HL-60 (cell line): ENCODE measurements at regions not wholly inside any gene's neighbourhood (a gene's known extent, or its start where the extent isn't known, plus 50 kb on each side); places are given as distances from the start of the nearest gene placed in this dataset.

Source experiments
- DNase-seq, 2 experiments: peaks; one replicate each; pipeline ENCODE4 v3.0.0-alpha.2; 2010 to 2020; ENCODE audit warnings: low read depth in 1 of 2, low spot score in 1 of 2
- H3K27ac ChIP-seq: fragments of 250-450 bp; sonication (Bioruptor Pico); replicated peaks from 2 replicates; pipeline ENCODE4 v1.5.1; 2020; ENCODE audit warnings: mild to moderate bottlenecking, moderate library complexity
- H3K27me3 ChIP-seq: fragments of 250-450 bp; sonication (Bioruptor Pico); 2 replicates; pipeline ENCODE4 v1.5.1; 2021; ENCODE audit warnings: mild to moderate bottlenecking, moderate library complexity; ENCODE audit not compliant: insufficient read depth, poor library complexity, severe bottlenecking
- H3K4me3 ChIP-seq: replicated peaks from 2 replicates; pipeline ENCODE4 v1.5.1; 2011; ENCODE audit warnings: mild to moderate bottlenecking, control low read depth, low read length; ENCODE audit not compliant: insufficient read depth
- GABPA ChIP-seq: IDR thresholded peaks from 2 replicates; pipeline ENCODE4 v1.6.1; 2012; ENCODE audit warnings: low read depth
- POLR2AphosphoS5 ChIP-seq: IDR thresholded peaks from 2 replicates; pipeline ENCODE4 v1.6.1; 2012; ENCODE audit warnings: low read depth
- SPI1 ChIP-seq: IDR thresholded peaks from 2 replicates; pipeline ENCODE4 v1.6.1; 2012; ENCODE audit warnings: low read depth, mild to moderate bottlenecking, borderline replicate concordance
- TF ChIP-seq, protein P1 (sequence below): IDR thresholded peaks from 2 replicates; pipeline ENCODE4 v1.6.1; 2012; ENCODE audit warnings: low read depth; ENCODE audit not compliant: insufficient replicate concordance
- TF ChIP-seq, protein P2 (sequence below): IDR thresholded peaks from one replicate; pipeline ENCODE4 v1.5.1; 2011; ENCODE audit warnings: low read length, control low read depth, inconsistent platforms; ENCODE audit not compliant: insufficient read depth

DNA sequence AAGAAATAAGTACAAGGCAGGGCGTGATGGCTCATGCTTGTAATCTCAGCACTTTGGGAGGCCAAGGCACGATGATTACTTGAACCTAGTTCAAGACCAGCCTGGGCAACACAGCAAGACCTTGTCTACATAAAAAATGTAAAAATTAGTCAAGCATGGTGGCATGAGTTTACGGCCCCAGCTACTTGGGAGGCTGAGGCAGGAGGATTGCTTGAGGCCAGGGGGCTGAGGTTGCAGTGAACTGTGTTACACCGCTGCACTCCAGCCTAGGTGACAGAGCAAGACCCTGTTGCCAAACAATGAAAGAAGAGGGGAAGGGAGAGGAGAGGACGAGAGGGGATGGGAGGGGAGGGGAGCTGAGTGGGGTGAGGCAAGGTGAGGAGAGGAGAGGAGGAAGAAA lies 152.7 kb upstream of the PRICKLE2 start:
- Histone ChIP-seq H3K27me3 (no peaks in the 10 kb centered on the region), H3K4me3 (no peak overlapping the region), H3K27ac (no peak overlapping the region)
- no peak for TF ChIP-seq GABPA
- TF ChIP-seq, protein P1, sequence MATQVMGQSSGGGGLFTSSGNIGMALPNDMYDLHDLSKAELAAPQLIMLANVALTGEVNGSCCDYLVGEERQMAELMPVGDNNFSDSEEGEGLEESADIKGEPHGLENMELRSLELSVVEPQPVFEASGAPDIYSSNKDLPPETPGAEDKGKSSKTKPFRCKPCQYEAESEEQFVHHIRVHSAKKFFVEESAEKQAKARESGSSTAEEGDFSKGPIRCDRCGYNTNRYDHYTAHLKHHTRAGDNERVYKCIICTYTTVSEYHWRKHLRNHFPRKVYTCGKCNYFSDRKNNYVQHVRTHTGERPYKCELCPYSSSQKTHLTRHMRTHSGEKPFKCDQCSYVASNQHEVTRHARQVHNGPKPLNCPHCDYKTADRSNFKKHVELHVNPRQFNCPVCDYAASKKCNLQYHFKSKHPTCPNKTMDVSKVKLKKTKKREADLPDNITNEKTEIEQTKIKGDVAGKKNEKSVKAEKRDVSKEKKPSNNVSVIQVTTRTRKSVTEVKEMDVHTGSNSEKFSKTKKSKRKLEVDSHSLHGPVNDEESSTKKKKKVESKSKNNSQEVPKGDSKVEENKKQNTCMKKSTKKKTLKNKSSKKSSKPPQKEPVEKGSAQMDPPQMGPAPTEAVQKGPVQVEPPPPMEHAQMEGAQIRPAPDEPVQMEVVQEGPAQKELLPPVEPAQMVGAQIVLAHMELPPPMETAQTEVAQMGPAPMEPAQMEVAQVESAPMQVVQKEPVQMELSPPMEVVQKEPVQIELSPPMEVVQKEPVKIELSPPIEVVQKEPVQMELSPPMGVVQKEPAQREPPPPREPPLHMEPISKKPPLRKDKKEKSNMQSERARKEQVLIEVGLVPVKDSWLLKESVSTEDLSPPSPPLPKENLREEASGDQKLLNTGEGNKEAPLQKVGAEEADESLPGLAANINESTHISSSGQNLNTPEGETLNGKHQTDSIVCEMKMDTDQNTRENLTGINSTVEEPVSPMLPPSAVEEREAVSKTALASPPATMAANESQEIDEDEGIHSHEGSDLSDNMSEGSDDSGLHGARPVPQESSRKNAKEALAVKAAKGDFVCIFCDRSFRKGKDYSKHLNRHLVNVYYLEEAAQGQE, result no peak
- TF ChIP-seq, protein P2, sequence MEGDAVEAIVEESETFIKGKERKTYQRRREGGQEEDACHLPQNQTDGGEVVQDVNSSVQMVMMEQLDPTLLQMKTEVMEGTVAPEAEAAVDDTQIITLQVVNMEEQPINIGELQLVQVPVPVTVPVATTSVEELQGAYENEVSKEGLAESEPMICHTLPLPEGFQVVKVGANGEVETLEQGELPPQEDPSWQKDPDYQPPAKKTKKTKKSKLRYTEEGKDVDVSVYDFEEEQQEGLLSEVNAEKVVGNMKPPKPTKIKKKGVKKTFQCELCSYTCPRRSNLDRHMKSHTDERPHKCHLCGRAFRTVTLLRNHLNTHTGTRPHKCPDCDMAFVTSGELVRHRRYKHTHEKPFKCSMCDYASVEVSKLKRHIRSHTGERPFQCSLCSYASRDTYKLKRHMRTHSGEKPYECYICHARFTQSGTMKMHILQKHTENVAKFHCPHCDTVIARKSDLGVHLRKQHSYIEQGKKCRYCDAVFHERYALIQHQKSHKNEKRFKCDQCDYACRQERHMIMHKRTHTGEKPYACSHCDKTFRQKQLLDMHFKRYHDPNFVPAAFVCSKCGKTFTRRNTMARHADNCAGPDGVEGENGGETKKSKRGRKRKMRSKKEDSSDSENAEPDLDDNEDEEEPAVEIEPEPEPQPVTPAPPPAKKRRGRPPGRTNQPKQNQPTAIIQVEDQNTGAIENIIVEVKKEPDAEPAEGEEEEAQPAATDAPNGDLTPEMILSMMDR, result no peak
- TF ChIP-seq SPI1, result no peak
- no peak for TF ChIP-seq POLR2AphosphoS5
- DNase-seq, result no peak

DNA sequence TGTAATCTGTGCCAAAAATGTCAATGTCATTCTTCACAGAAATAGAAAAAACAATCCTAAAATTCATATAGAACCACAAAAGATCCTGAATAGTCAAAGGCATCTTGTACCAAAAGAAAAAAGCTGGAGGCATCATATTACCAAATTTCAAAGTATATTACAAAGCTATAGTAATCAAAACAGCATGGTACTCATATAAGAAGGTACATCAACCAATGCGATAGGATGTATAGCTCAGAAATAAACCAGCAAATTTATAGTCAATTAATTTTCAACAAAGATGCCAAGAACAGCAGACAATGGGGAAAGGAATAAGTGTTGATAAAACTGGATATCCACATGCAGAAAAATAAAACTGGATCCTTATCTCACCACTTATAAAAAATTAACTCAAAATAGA lies 150.5 kb upstream of the PRICKLE2 start:
- H3K27ac ChIP-seq, result no peak overlapping the region
- DNase-seq, result no peak
- H3K27me3 ChIP-seq, result no peaks in the 10 kb centered on the region
- no peak overlapping the region for H3K4me3 ChIP-seq
- TF ChIP-seq, protein P2, result no peak
- TF ChIP-seq POLR2AphosphoS5 (no peak), GABPA (no peak), SPI1 (no peak)
- TF ChIP-seq, protein P1, result no peak

DNA sequence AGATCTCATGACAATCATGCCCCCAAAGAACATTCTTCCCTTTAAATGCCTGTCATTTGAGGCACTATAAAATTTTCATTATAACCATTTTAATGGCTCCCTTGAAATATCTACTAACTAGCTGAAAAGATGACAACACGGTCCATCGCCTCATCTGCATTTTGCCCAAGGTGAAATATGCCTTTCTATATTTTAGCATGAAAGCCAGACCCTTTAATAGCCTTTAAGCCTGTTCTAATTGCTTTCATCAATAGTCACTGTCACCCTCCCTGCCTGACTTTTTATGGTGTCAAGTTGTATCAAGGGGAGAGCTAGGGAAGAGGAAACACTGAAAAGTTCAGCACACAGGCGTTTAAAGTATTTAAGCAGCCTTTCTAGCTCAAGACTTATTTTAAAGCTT lies 144.1 kb upstream of the PRICKLE2 start:
- no peak for DNase-seq
- Histone ChIP-seq H3K27ac (no peak overlapping the region), H3K4me3 (no peak overlapping the region), H3K27me3 (no peaks in the 10 kb centered on the region)
- TF ChIP-seq, protein P1, result no peak
